ENCODE measurements at regions not wholly inside any gene's neighbourhood (a gene's known extent, or its start where the extent isn't known, plus 50 kb on each side); places are given as distances from the start of the nearest gene placed in this dataset.
A peak's percentile ranks its signal among the peaks of the same experiment; 100 is the strongest.
"Not testable (repeated sequence)": the region's sequence is repeated elsewhere in the genome, so short reads cannot be mapped to it uniquely, and the experiment has no call there.

DNA sequence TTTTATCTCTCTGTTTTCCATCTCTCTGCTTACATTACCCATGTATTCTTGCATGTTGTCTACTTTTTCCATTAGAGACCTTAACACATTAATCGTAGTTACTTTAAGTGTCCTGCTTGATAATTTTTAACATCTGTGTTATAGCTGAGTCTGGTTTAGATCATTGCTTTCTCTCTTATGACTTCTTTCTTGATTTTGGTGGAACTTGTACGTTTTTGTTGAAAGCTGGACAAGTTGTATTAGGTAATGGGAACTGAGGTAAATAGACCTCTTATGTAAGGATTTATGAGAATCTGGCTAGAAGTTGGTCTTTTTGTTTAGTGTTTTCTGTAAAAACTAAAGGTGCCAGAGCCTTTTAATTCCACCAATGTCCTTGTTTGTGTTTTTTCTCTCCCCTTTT, 100.8 kb upstream of the LYZL2 start:
- DNase-seq = no peak

DNA sequence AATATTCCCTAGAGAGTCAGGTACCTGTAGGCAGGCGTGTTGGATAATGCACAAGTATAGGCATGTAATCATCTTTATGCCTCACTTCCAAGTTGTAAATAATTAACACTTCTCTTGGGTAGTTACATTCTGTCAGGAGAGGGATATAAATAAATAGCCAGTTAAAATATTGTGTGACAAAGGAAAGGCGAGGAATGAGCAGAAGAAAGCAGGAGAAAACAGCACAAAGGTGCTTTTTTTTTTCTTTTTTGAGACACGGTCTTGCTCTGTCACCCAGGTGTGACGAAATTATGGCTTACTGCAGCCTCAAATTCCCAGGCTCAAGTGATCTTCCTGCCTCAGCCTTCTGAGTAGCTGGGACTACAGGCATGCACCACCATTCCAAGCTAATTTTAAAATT, 99.2 kb upstream of the LYZL2 start:
- no peak for DNase-seq

DNA sequence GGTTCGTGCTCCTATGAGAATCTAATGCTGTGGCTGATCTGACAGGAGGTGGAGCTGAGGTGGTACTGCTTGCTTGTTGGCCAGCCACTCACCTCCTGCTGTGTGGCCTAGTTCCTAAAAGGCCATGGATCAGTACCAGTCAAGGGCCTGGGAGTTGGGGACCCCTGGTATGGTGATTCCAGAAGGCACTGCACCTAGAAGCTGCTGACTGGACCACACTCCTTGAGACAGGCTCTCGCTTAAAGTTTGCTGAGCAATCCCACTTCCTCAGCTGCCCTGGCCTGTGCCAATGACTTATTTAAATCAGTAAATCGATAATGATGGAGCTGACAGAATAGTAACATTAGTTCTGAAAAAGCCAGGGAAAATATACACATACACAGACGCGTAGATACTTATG, 98.6 kb upstream of the LYZL2 start:
- DNase-seq = no peak

DNA sequence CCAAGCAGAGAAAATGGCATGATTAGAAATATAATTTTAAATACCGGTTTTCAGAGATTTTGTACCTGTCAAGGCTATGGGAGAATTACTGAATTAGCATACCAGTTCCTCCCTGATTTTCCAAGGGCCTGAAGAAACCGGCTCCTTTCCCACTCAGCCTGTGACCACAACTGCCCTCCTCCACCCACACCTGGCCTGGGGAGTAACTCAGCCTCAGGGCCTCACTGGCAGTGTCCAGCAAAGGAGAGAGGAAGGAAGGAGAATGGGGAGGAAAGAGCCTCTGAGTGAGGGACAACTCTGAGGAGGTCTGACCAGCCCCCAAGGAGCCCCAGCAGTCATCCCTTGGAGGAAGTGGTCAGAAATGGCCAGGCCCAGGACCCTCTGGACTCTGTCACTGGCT, 98.0 kb upstream of the LYZL2 start:
- DNase-seq = no peak

DNA sequence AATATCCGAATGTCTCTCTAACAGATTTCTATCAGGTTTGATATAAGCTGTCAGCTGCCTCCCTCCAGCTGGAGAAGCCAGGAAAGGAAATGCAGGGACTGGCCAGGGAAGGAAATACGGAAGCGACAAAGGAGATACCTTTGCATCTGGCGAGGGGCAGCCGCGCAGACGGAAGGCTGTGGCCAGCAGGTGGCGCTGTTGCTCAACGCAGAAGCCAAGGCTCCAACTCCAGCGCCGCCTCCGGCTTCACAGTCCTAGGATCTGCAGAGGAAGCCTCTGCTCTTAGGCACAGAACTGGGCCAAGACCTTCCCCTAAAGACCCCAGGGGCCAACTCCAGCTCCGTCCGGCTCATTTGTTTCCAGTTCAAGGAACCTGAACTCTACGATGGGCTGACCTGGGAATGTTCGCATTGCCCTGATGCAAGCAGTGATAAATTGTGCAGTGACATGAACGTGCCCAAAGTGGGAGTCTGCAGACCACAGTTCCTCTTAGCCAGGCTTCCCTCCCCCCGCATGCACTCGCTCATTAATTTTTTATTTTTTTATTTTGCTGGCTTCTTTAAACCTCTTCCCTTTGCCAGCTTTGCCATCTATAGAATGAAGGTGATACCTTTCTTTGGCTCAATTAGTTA, 97.3 kb upstream of the LYZL2 start:
- DNase-seq = peak; percentile 47

DNA sequence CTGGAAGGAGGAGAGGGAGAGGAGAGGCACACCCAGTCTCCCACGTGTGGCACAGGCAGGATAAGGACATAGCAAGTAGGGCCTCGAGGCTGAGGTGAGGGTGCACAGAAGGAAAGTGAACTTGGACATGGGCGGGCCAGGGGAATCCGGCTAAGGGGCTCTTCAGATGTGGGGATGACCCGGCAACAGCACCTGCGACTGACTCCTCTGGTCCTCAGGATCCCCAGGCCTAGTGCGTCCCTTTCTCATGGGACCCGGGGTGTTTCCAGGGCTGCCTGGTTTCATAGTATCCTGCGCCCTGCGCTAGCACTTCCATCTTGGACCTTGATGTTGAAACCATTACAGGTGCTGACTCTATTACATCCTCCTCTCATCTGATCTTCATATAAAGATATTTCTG, 96.1 kb upstream of the LYZL2 start:
- no peak for DNase-seq

DNA sequence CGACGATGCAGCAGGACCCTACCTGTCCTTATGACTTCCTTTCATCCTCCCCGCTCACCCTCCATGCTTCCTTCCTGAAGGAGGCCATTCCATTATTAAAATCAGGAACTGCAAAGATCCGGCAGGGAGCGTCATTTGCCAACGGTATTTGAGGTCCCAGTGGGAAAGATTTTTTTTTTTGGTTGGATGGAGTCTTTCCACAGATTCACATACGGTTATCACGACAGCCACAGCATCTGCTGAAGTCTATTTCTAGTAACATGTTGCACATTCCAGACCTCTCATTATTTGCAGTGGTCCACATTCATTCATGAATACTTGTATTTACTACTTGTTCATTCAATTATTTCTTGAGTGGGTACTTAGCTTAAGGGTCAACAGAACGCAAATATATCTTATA, 94.7 kb upstream of the LYZL2 start:
- no peak for DNase-seq

DNA sequence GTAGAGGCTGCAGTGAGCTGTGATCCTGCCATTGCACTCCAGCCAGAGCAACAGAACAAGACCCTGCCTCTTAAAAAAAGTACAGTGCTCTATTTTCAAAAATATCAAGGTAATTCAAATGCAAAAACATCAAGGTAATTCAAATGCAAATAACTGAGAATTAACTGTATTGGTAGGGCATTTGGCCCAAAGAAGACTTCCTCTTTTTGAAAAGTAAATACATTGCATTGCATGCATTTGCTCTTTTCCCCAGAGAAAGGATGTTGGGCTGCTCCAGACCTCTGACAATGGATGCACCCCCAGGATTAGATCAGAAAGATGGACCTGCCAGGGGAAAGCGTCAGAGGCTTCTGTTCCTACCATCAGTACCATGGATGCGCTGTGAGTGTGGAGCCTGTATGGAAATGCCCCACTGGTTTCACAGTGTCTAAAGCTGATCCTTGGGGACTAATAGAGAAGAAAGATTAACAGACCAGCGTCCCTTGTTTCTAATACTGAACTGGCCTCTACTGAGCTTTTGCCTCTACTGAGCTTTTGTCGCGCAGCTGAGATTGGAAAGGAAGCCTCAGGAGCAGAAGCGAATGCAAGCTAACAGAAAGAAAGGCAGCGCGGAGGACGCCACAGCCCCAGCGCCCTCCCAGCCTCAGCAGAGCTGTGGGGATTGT, 93.5 kb upstream of the LYZL2 start:
- DNase-seq = no peak

DNA sequence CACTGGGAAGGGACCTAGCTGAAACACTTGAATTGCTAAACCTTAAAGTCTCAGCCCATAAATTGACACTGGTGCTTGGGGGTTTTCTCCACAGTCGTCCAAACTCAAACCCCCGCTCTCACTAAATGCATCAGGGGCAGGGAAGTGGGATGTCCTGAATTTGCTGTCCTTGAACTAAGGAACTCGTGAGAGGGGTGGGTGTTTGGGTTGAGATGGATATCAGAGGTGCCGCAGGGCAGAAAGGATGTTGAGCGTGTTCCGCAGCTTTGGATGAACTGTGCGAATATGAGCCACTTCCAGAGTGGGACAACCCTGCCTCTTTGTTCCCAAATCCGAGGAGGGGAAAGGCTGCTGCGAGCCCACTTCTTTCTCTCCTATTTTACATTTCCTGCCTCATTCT, 90.3 kb upstream of the LYZL2 start:
- no peak for DNase-seq

DNA sequence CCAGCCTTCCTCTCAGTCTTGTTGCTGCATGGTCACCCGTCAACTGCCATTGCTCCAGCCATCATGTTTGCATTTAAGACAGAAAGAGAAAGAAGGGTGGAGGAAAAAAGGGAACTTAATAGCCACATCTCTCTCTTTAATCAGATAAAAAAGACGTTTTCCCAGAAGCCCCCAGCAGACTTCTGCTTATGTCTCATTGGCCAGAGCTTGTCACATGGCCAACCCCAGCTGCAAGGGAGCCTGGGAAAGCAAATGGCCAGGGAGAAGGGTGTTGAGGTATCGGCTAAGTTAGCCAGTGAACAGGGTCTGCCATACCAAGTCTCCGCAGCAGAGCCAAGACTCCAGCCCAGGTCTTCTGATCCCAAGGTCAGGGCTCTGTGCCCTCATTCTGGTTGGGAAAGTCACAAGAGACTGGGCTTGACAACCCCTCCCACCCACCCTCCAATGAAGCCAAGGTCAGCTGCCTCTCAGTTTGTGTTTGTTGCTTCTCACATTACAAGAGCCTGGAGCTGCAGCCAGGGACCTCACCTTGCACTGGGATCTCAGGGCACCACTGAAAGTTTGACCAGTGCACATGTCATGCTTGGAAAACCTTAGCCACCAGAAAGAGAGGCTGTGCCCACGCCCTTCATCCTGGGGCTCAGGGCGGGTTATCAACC, 80.3 kb upstream of the LYZL2 start:
- no peak for DNase-seq

DNA sequence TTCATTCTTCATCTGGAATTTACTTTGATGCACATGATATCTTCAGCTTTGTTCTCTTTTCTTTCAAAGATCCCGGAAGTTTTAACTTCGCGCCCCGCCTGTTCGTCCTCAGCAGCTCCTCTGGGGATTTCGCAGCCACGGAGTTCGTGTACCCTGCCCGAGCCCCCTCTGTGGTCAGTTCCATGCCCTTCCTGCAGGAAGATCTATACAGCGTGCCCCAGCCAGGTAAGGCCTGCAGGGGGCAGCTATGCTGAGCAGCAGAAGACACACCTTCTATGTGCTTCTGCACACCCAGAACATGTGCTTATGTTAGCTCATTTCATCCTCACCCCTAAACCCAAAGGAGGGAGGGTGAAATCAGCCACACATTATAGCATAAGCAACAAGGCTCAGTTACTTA, 79.7 kb upstream of the LYZL2 start:
- no peak for DNase-seq

DNA sequence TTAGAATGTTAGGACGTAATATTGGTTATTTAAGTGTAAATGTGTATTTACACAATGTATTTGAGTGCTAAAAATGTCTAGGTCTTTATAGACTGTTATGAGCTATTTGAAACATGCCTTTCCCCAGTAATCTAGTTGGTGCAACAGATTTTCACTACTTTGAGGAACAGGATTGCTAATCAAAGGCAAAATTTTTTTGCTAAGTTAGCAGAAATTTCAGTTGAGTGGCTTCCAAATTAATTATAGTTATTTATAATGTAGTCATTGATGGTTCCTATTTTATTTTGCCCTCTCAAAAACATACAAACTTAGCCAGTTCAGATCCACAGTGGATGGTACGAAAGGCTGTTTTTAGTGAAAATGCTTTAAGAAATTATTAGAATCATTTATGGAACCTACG, 78.7 kb upstream of the LYZL2 start:
- no peak for DNase-seq

DNA sequence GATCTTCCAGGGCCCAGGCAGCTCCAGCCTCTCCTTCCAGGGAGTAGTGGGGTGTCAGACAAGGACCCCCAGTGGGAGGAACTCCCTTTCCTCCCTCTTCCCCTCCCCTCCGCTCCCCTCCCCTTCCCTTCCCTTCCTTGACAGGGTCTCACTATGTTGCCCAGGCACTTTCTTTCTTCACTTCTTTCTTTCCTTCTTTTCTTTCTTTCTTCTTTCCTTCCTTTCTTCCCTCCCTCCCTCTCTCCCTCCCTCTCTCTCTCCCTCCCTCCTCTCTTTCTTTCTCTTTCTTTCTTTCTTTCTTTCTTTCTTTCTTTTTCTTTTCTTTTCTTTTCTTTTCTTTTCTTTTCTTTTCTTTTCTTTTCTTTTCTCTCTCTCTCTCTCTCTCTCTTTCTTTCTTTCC, 76.6 kb upstream of the LYZL2 start:
- not testable (repeated sequence) for DNase-seq

DNA sequence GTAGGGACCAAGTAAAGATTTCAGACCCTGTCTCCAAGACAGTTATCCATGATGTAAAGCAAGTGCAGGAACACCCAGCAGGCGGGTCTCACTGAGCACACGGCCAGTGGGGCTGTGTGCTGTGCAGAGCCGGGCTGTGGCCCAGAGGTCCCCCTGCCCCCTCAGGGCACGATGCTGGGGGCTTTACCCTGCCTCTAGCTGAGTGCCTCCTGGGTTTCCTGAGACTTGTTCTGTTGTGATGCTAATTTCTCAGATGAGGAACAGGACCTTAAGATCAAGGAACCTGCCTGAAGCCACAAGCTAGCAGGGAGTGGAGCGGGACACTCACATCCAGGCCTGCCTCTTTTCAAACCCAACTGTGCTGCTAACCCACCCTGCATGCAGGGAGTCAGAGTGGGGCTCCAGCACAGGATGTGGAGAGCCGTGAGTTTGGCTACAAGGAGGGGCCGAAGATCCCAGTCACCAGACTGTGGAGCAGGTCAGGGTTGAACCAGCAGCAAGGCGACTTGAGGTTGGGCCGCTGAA, 76.1 kb upstream of the LYZL2 start:
- DNase-seq = no peak

DNA sequence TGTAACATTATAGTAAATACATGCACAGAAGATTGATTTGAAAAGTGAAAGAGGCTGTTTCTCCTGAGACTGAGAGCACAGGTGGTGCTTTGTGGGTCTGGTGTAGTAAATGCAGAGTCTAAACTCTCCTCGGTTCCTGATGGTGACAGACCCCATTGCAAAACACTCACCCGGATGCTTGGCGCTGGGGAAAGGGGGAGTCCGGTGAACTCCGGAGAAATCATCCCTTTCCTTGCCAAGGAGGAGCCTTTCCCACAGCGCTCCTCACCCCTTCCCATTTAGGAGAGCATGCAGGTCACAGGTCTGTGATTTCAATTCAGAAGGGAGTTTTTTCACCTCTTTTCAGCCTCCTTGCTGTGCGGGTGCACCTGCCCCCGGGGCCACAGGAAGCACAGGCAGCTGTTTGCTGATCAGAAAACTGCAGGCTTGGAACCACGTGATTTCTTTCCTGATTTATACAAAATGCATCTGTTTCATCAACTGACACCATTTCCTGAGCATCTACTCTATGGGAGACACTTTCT, 75.6 kb upstream of the LYZL2 start:
- peak; percentile 29 for DNase-seq

DNA sequence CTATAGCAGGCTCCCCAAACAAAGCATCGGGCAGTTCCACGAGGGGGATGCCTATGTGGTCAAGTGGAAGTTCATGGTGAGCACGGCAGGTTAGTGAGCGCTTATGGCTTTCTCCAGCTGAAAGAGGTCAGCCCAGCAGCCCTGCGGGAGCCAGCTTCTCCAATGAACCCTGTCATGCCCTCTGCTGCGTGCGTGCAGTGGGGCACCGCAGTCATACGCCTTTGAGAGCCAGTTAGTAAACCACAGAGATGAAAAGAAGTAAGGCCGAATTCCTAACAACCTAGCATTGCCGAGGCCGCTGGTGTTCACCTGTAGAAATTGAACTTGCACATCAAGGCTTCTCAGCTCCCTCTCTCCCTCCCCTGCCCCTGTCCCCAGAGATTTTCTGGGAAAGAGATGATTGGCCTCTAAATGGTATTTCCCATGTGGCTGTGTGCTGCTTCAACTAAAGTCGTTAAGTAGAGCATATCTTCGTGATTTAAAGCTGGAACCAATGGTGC, 75.1 kb upstream of the LYZL2 start:
- DNase-seq = peak; percentile 90

DNA sequence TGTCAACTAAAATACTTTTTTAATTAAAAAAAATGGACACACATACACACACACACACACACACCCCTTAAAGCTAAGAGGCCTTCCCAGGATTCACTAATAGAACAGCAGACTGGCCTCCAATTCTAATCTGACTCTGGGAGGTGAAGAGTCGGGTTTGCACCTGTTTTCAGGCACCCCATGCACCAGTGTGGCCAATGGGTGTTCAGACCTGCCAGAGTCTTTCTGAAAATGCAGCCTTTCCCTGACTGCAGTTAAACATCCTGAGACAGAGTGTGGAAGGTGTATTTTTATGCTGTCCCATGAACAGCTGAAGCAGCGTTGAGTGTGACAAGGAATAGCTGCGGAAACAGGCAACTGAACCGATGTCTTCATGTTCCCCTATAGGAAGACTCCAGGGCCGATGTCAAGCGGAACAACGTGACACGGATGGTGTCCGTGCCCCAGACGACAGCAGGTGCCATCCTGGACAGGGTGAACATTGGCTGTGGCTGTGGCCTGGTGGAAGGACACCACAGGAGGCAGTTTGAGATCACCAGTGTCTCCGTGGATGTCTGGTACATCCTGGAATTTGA, 74.6 kb upstream of the LYZL2 start:
- no peak for DNase-seq

DNA sequence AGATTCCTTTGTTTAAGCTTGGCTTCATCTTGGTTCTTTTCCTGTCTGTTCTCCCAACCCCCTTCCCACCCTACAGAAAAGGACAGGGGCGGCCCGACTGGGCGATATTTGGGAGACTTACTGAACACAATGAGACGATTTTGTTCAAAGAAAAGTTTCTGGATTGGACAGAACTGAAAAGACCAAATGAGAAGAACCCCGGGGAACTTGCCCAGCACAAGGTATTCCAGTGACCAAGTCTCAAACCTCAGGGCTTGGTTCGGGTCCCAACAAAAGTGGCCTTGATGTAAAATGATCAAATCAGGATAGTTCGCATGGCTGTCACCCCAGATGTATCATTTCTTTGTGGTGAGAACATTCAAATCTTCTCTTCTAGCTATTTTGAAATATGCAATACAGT, 73.9 kb upstream of the LYZL2 start:
- DNase-seq = not testable (repeated sequence)

DNA sequence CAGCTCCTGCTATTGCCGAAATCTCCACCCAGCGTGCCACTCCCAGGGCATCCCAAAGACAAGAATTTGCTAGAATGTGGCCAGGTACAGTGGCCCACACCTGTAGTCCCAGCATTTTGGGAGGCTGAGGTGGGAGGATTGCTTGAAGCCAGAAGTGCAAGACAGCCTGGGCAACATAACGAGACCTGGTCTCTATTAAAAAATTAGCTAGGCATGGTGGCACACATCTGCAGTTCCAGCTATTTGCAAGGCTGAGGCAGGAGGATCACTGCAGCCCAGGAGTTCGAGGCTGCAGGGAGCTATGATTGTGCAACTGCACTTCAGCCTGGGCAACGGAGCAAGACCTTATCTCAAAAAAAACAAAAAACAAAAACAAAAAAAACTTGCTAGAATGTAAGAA, 73.3 kb upstream of the LYZL2 start:
- no peak for DNase-seq

DNA sequence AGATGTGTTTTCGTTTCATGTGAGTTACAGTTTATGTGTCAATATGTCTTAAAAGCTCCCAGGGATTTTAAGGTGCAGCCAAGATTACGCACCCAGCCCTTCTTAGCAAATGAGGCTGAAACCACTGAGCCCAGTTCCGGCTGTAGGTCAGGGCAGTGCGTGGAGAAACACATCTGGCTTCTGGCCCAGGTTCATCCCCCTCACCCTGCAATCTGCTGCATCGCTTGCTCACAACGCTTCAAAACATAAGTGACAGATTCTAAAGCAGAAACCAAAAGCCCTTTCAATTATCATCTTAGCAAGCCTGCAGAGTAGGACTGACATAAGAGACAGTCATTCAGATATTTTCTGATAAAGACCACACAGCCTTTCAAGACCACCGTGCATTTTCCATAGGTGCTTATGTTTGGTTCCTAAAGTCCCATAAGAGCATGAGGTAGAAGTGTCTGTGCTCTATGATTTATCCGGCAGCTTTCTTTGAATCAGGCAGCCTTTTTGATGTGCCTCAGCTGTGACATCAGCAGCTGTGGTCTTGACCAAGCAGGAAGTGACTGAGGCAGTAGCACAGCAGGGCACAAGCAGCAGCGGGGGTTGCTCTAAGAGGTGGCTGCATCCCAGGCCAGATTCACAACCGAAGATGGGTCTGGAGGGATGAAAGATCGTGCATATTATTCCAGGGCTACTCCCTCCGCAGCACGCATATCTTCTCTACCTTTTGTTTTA, 72.1 kb upstream of the LYZL2 start:
- DNase-seq = no peak

DNA sequence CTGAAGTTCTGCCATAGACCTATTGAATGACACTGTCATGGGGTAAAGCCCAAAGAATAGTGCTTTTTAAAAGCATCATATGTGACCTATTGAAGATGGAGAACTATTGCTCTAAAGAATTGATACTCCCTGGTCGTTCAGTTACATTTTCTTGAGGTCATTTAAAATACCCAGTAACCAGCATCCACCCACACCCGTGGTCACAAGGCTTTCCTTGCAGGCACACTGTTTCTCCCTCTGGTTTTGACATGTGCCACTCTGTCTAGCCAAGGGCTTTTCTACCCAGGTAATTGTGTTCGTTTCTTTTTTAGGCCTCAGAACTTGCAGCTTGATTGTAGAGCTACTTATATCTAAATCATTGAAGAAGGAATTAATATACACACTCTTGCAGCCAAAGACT, 68.3 kb upstream of the LYZL2 start:
- no peak for DNase-seq

DNA sequence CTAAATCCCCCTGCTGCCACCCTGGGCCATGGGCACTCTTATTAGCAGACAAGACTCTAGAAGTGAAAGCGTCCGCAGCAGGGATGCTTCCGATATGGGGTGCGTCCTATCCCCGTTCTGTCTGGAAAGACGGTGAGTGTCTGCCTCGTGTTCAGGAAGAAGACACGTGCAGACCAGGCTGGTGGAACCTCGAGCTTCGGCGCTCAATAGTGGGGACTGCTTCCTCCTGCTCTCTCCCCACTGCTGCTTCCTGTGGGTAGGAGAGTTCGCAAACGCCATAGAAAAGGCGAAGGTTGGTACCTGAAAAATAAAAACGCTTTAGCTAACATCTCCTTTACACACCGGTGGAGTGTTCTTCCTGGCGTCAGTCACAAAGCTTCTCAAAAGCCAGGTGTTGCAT, 67.7 kb upstream of the LYZL2 start:
- DNase-seq = not testable (repeated sequence)
